Endothelial cell of umbilical vein (primary cell): ENCODE measurements at regions not wholly inside any gene's neighbourhood (a gene's known extent, or its start where the extent isn't known, plus 50 kb on each side); places are given as distances from the start of the nearest gene placed in this dataset.

Experiments used
- BruUV-seq: library from RNA; stranded (reverse); fragments of 400-500 nt; replicated peaks from 2 replicates; lab custom pipeline; 2021; lab: Mats Ljungman, UMichigan
- CTCF ChIA-PET: fragments of 300-600, 350-600 bp; sonication (Branson Sonifier 250); formaldehyde crosslinking; loops from one replicate; lab custom pipeline; 2021; ENCODE audit warnings: antibody characterized with exemption, inconsistent platforms; lab: Charles Lee
- POLR2A ChIA-PET: fragments of 300-600, 350-600 bp; sonication (Branson Sonifier 250); formaldehyde crosslinking; loops from one replicate; lab custom pipeline; 2021; ENCODE audit warnings: antibody characterized with exemption, inconsistent platforms; lab: Charles Lee
- DNase-seq: peaks from one replicate; pipeline ENCODE4 v3.0.0-alpha.2; 2011; ENCODE audit warnings: low read depth, low spot score
- FAIRE-seq: peaks from 2 replicates; lab custom pipeline; 2011; peaks lifted over from hg19 to GRCh38; lab: Jason Lieb, UNC
- H2AFZ ChIP-seq: 2 replicates; pipeline ENCODE4 v1.6.0; 2012; ENCODE audit warnings: low read depth, low read length, control low read depth, inconsistent platforms
- H3K27ac ChIP-seq: 2 replicates; pipeline ENCODE4 v1.5.1; 2011; ENCODE audit warnings: low read depth, mild to moderate bottlenecking, control low read depth, low read length, moderate library complexity; ENCODE audit not compliant: insufficient read depth
- H3K27me3 ChIP-seq, 2 experiments: 2 replicates each; pipeline versions ENCODE4 v1.6.0 to v1.6.1; 2011; ENCODE audit warnings: low read length in 2 of 2, mixed read lengths in 1 of 2; ENCODE audit not compliant: control insufficient read depth in 2 of 2, insufficient read depth in 2 of 2
- H3K36me3 ChIP-seq, 2 experiments: 2 replicates in 1 of 2; 3 replicates in 1 of 2; pipeline ENCODE4 v1.5.1; 2011; ENCODE audit warnings: low read length in 2 of 2, mild to moderate bottlenecking in 1 of 2, moderate library complexity in 1 of 2; ENCODE audit not compliant: control insufficient read depth in 2 of 2, insufficient read depth in 2 of 2; ENCODE audit errors: extremely low read depth in 1 of 2
- H3K4me1 ChIP-seq: 3 replicates; pipeline ENCODE4 v1.5.1; 2011; ENCODE audit warnings: mild to moderate bottlenecking, low read length; ENCODE audit not compliant: control insufficient read depth, insufficient read depth; ENCODE audit errors: extremely low read depth
- H3K4me2 ChIP-seq: 2 replicates; pipeline ENCODE4 v1.6.1; 2011; ENCODE audit warnings: low read length, control low read depth, mixed read lengths; ENCODE audit not compliant: insufficient read depth
- H3K4me3 ChIP-seq, 3 experiments: fragments of 200-600 bp in 1 of 3; sonication (generic), shearing (Covaris generic) in 1 of 3; replicated peaks in 1 of 3; 2 replicates each; pipeline ENCODE4 v1.5.1; 2011 to 2016; ENCODE audit warnings: control low read depth in 3 of 3, low read length in 3 of 3, mild to moderate bottlenecking in 2 of 3, inconsistent platforms in 1 of 3, low read depth in 1 of 3, moderate library complexity in 1 of 3; ENCODE audit not compliant: insufficient read depth in 1 of 3
- H3K79me2 ChIP-seq: 2 replicates; pipeline ENCODE4 v1.6.0; 2012; ENCODE audit warnings: low read length, inconsistent platforms; ENCODE audit not compliant: control insufficient read depth, insufficient read depth
- H3K9ac ChIP-seq: replicated peaks from 2 replicates; pipeline ENCODE3; 2011; ENCODE audit warnings: low read length, control low read depth; ENCODE audit not compliant: insufficient read depth; ENCODE audit errors: extremely low read depth
- H3K9me1 ChIP-seq: replicated peaks from 3 replicates; pipeline ENCODE4 v1.6.0; 2011; ENCODE audit warnings: mild to moderate bottlenecking, low read length; ENCODE audit not compliant: control insufficient read depth, insufficient read depth; ENCODE audit errors: extremely low read depth
- H3K9me3 ChIP-seq: replicated peaks from 2 replicates; pipeline ENCODE4 v1.5.1; 2012; ENCODE audit warnings: low read length, inconsistent platforms; ENCODE audit not compliant: control insufficient read depth, insufficient read depth
- H4K20me1 ChIP-seq: replicated peaks from 2 replicates; pipeline ENCODE3; 2011; ENCODE audit warnings: mild to moderate bottlenecking, low read length; ENCODE audit not compliant: control insufficient read depth, insufficient read depth; ENCODE audit errors: extremely low read depth
- EZH2 ChIP-seq: IDR thresholded peaks from 2 replicates; pipeline ENCODE4 v1.6.1; 2012; ENCODE audit warnings: borderline replicate concordance, low read depth, mild to moderate bottlenecking, moderate library complexity, low read length, inconsistent platforms; ENCODE audit not compliant: severe bottlenecking
- FOS ChIP-seq: IDR thresholded peaks from 2 replicates; pipeline ENCODE4 v1.6.1; 2011; ENCODE audit warnings: mild to moderate bottlenecking, low read length, moderate library complexity, borderline replicate concordance; ENCODE audit not compliant: insufficient read depth
- GATA2 ChIP-seq: IDR thresholded peaks from 2 replicates; pipeline ENCODE4 v1.7.0; 2011; ENCODE audit warnings: low read depth, mild to moderate bottlenecking, moderate library complexity, mixed read lengths, low read length; ENCODE audit not compliant: insufficient read length, insufficient read depth
- JUN ChIP-seq: IDR thresholded peaks from 2 replicates; pipeline ENCODE4 v1.6.1; 2011; ENCODE audit warnings: borderline replicate concordance, low read depth; ENCODE audit not compliant: insufficient read length, insufficient read depth
- MYC ChIP-seq: IDR thresholded peaks from one replicate; pipeline ENCODE4 v1.6.1; 2011; ENCODE audit warnings: mild to moderate bottlenecking, low read depth, low read length
- POLR2A ChIP-seq: IDR thresholded peaks from 2 replicates; pipeline ENCODE4 v1.6.1; 2012; ENCODE audit warnings: low read depth, mild to moderate bottlenecking, control low read depth, low read length
- POLR2AphosphoS5 ChIP-seq: IDR thresholded peaks from 2 replicates; pipeline ENCODE4 v1.6.1; 2012; ENCODE audit warnings: low read depth, mild to moderate bottlenecking, control low read depth, low read length, moderate library complexity; ENCODE audit not compliant: insufficient read depth
- dilution Hi-C: fragments of 300-500 bp; cut with MboI; formaldehyde crosslinking; loops from one replicate; pipeline ENCODE4 v1.15.0; 2019; ENCODE audit warnings: low sequenced_read_pairs; ENCODE audit not compliant: extremely low pct_ligation_motif_present
- intact Hi-C: fragments of 100-400 bp; cut with micrococcal nuclease; formaldehyde crosslinking; loops from one replicate; pipeline ENCODE4 v1.10.0; 2022
- TF ChIP-seq, protein P1 (sequence below): IDR thresholded peaks from 2 replicates; pipeline ENCODE4 v1.6.1; 2011; ENCODE audit not compliant: insufficient read depth, insufficient read length
- TF ChIP-seq, protein P2 (sequence below), 2 donors: IDR thresholded peaks; 1 replicate in 1 of 2; 2 replicates in 1 of 2; pipeline ENCODE4 v1.5.1; 2011; ENCODE audit warnings: low read length in 2 of 2, mild to moderate bottlenecking in 2 of 2, moderate library complexity in 2 of 2, control low read depth in 1 of 2, inconsistent platforms in 1 of 2, low read depth in 1 of 2; ENCODE audit not compliant: insufficient read depth in 1 of 2; ENCODE audit errors: extremely low read depth in 1 of 2

DNA sequence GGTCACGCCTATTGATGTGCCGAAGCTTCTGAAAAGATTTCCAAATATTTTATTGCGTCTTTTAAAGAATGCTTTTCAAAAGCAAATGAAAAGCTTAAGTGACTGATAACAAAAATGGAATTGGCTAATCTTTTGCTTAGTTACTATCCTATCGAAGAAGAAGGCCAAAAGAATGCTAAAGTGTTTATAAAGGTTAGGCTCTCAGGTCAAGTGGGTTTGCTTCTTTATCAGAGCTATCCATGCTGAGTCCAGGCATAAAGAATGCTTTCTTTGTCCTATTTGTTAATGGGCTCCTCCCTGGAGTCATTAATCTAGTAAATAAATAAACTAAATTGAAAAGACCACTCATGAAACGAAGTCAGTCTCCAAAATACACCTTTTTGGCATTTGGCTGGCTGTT is 133.4 kb upstream of the LYPLAL1 start:
- H3K4me1 ChIP-seq, result no peaks in the 10 kb centered on the region
- no peak overlapping the region for H2AFZ ChIP-seq
- H3K79me2 ChIP-seq, result no peaks in the 10 kb centered on the region
- no peaks in the 10 kb centered on the region for H3K36me3 ChIP-seq
- H3K27me3 ChIP-seq, result no peaks in the 10 kb centered on the region
- H3K9ac ChIP-seq, result no peak overlapping the region
- intact Hi-C loops, result no loop called here
- H3K9me1 ChIP-seq, result no peaks in the 10 kb centered on the region
- H3K4me2 ChIP-seq, result no peak overlapping the region
- H3K27ac ChIP-seq, result no peak overlapping the region
- H3K4me3 ChIP-seq, result no peak overlapping the region
- TF ChIP-seq JUN (no peak), FOS (no peak), EZH2 (no peak)
- TF ChIP-seq, protein P1, sequence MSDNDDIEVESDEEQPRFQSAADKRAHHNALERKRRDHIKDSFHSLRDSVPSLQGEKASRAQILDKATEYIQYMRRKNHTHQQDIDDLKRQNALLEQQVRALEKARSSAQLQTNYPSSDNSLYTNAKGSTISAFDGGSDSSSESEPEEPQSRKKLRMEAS, result no peak
- TF ChIP-seq, protein P2, sequence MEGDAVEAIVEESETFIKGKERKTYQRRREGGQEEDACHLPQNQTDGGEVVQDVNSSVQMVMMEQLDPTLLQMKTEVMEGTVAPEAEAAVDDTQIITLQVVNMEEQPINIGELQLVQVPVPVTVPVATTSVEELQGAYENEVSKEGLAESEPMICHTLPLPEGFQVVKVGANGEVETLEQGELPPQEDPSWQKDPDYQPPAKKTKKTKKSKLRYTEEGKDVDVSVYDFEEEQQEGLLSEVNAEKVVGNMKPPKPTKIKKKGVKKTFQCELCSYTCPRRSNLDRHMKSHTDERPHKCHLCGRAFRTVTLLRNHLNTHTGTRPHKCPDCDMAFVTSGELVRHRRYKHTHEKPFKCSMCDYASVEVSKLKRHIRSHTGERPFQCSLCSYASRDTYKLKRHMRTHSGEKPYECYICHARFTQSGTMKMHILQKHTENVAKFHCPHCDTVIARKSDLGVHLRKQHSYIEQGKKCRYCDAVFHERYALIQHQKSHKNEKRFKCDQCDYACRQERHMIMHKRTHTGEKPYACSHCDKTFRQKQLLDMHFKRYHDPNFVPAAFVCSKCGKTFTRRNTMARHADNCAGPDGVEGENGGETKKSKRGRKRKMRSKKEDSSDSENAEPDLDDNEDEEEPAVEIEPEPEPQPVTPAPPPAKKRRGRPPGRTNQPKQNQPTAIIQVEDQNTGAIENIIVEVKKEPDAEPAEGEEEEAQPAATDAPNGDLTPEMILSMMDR (IDR thresholded peaks at IDR 0.05; ENCODE audit: extremely low read depth in 1 of 2, insufficient read depth in 1 of 2, low read depth in 1 of 2, low read length in 2 of 2), result no peak
- no TSS peak for BruUV-seq
- dilution Hi-C loops, result no loop called here
- no peaks in the 10 kb centered on the region for H3K9me3 ChIP-seq
- H4K20me1 ChIP-seq, result no peaks in the 10 kb centered on the region
- ChIA-PET CTCF (interaction anchor here (1.4 kb wide), 1 partner anchor 710 kb away, joined by 3 read pairs; no protein-coding TSS in a partner anchor), POLR2A (no interaction called here)
- no peak for DNase-seq
- no peak for FAIRE-seq

DNA sequence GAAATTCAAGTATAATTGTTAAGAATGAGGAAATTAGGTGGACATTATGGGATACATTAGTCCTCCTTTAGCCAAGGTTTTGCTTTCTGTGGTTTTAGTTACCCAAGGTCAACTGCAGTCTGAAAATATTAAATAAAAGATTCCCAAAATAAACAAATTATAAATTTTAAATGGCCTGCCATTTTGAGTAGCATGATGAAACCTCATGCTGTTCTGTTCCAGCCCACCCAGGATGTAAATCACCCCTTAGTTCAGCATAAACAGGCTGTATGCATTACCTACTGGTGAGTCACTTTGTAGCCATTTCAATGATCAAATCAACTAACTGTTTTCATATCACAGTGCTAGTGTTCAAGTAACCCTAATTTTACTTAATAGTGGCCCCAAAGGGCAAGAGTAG is 132.5 kb upstream of the LYPLAL1 start:
- FAIRE-seq, result no peak

More for the DNA sequence above, 132.5 kb upstream of the LYPLAL1 start:
- POLR2A ChIA-PET, result no interaction called here
- H3K9ac ChIP-seq, result no peak overlapping the region
- TF ChIP-seq JUN (no peak), FOS (no peak), MYC (no peak), POLR2A (no peak), POLR2AphosphoS5 (no peak), EZH2 (no peak), GATA2 (no peak)
- TF ChIP-seq, protein P1, result no peak
- TF ChIP-seq, protein P2 (IDR thresholded peaks at IDR 0.05; ENCODE audit: extremely low read depth in 1 of 2, insufficient read depth in 1 of 2, low read depth in 1 of 2, low read length in 2 of 2), result no peak
- no peaks in the 10 kb centered on the region for H3K79me2 ChIP-seq
- no peaks in the 10 kb centered on the region for H3K9me1 ChIP-seq
- H3K4me3 ChIP-seq, result no peak overlapping the region
- dilution Hi-C loops, result no loop called here
- intact Hi-C loops, result no loop called here
- no peaks in the 10 kb centered on the region for H4K20me1 ChIP-seq
- no TSS peak for BruUV-seq
- no peak overlapping the region for H3K4me2 ChIP-seq
- CTCF ChIA-PET, result interaction anchor here (1.4 kb wide), 1 partner anchor 711 kb away, joined by 3 read pairs; no protein-coding TSS in a partner anchor
- H3K9me3 ChIP-seq, result no peaks in the 10 kb centered on the region
- no peaks in the 10 kb centered on the region for H3K4me1 ChIP-seq
- H3K27ac ChIP-seq, result no peak overlapping the region
- no peaks in the 10 kb centered on the region for H3K36me3 ChIP-seq
- no peaks in the 10 kb centered on the region for H3K27me3 ChIP-seq
- H2AFZ ChIP-seq, result no peak overlapping the region
- DNase-seq, result no peak
